ENCODE measurements at regions not wholly inside any gene's neighbourhood (a gene's known extent, or its start where the extent isn't known, plus 50 kb on each side); places are given as distances from the start of the nearest gene placed in this dataset.
"Not testable (repeated sequence)": the region's sequence is repeated elsewhere in the genome, so short reads cannot be mapped to it uniquely, and the experiment has no call there.

- H3K4me1 Mint-ChIP-seq (ENCODE audit: low read depth), result peaks cover 12% of the 10 kb centered on the region
- H3K27me3 Mint-ChIP-seq, result peaks cover 3% of the 10 kb centered on the region
- POLR2A ChIA-PET, result no interaction called here
- no peaks in the 10 kb centered on the region for H3K9me3 Mint-ChIP-seq
- H3K4me3 Mint-ChIP-seq, result no peak overlapping the region
- intact Hi-C loops (cut with micrococcal nuclease), result no loop called here
- CTCF ChIA-PET, result interaction anchor here (1.0 kb wide), 1 partner anchor 118 kb away, joined by 3 read pairs; a partner anchor contains a TSS
- H3K36me3 Mint-ChIP-seq (ENCODE audit: low read depth), result no peaks in the 10 kb centered on the region
- no peak overlapping the region for H3K27ac Mint-ChIP-seq
- no peak for DNase-seq
- TF ChIP-seq CTCF (IDR thresholded peaks at IDR 0.05), result no peak
- no peak for ATAC-seq
These were observed 119.4 kb downstream of the SLC16A1 start for GRCh38 chr1:112836642-112837041.

GRCh38 chr1:112833806-112834205, 118.7 kb upstream of the PPM1J start:
- TF ChIP-seq CTCF (IDR thresholded peaks at IDR 0.05), result no peak
- no peak overlapping the region for H3K4me3 Mint-ChIP-seq
- peaks cover 2% of the 10 kb centered on the region for H3K27me3 Mint-ChIP-seq
- intact Hi-C loops (cut with micrococcal nuclease), result no loop called here
- ATAC-seq (no peak), DNase-seq (no peak)
- no peak overlapping the region for H3K27ac Mint-ChIP-seq
- POLR2A ChIA-PET, result no interaction called here
- CTCF ChIA-PET, result no interaction called here
- no peaks in the 10 kb centered on the region for H3K36me3 Mint-ChIP-seq (ENCODE audit: low read depth)
- H3K4me1 Mint-ChIP-seq (ENCODE audit: low read depth), result no peaks in the 10 kb centered on the region
- no peaks in the 10 kb centered on the region for H3K9me3 Mint-ChIP-seq

GRCh38 chr1:112832259-112832658, 117.1 kb upstream of the PPM1J start:
- DNase-seq; H3K27ac Mint-ChIP-seq; H3K27me3 Mint-ChIP-seq; ATAC-seq; H3K4me1 Mint-ChIP-seq (ENCODE audit: low read depth); H3K36me3 Mint-ChIP-seq (ENCODE audit: low read depth); POLR2A ChIA-PET; intact Hi-C loops (cut with micrococcal nuclease); H3K9me3 Mint-ChIP-seq; H3K4me3 Mint-ChIP-seq: not testable (repeated sequence)
- CTCF ChIA-PET, result interaction anchor here (0.6 kb wide), 1 partner anchor 295 kb away, joined by 3 read pairs; no protein-coding TSS in a partner anchor

- H3K27ac Mint-ChIP-seq; intact Hi-C loops (cut with micrococcal nuclease); ATAC-seq; H3K4me1 Mint-ChIP-seq (ENCODE audit: low read depth); H3K36me3 Mint-ChIP-seq (ENCODE audit: low read depth); H3K4me3 Mint-ChIP-seq; POLR2A ChIA-PET; DNase-seq; H3K27me3 Mint-ChIP-seq; H3K9me3 Mint-ChIP-seq: not testable (repeated sequence)
- CTCF ChIA-PET, result interaction anchor here (0.7 kb wide), 1 partner anchor 21 kb away, joined by 3 read pairs; no protein-coding TSS in a partner anchor
These were observed 114.6 kb upstream of the PPM1J start for GRCh38 chr1:112829691-112830090.

GRCh38 chr1:112828716-112829115, 113.6 kb upstream of the PPM1J start:
- TF ChIP-seq CTCF (IDR thresholded peaks at IDR 0.05), result no peak
- ChIA-PET POLR2A (no interaction called here), CTCF (no interaction called here)
- H3K9me3 Mint-ChIP-seq, result no peaks in the 10 kb centered on the region
- no peaks in the 10 kb centered on the region for H3K36me3 Mint-ChIP-seq (ENCODE audit: low read depth)
- no peaks in the 10 kb centered on the region for H3K4me1 Mint-ChIP-seq (ENCODE audit: low read depth)
- DNase-seq (no peak), ATAC-seq (no peak)
- no peak overlapping the region for H3K4me3 Mint-ChIP-seq
- intact Hi-C loops (cut with micrococcal nuclease), result no loop called here
- no peak overlapping the region for H3K27ac Mint-ChIP-seq
- peaks cover 4% of the 10 kb centered on the region for H3K27me3 Mint-ChIP-seq

- H3K27ac Mint-ChIP-seq, POLR2A ChIA-PET: not testable (repeated sequence)
These were observed 112.3 kb upstream of the PPM1J start for GRCh38 chr1:112827391-112827790.

More at GRCh38 chr1:112827391-112827790, 112.3 kb upstream of the PPM1J start:
- H3K27me3 Mint-ChIP-seq; H3K4me3 Mint-ChIP-seq; intact Hi-C loops (cut with micrococcal nuclease); DNase-seq; H3K9me3 Mint-ChIP-seq; H3K4me1 Mint-ChIP-seq (ENCODE audit: low read depth); CTCF ChIA-PET; ATAC-seq; H3K36me3 Mint-ChIP-seq (ENCODE audit: low read depth): not testable (repeated sequence)
